ENCODE measurements at regions not wholly inside any gene's neighbourhood (a gene's known extent, or its start where the extent isn't known, plus 50 kb on each side); places are given as distances from the start of the nearest gene placed in this dataset.

- POLR2A ChIA-PET: interaction anchor here (1.0 kb wide), 1 partner anchor 15 kb away, joined by 3 read pairs; no protein-coding TSS in a partner anchor
- WGBS (ENCODE audit: insufficient coverage, insufficient replicate concordance, low lambda C conversion rate, missing lambda C conversion rate): 62% methylated on average over 3 of the region's 3 CpGs
These were observed 250.4 kb upstream of the TTC14 start for GRCh38 chr3:180351601-180352000.

GRCh38 chr3:180352261-180352660, 249.7 kb upstream of the TTC14 start:
- DNase-seq (ENCODE audit: low read depth, low spot score): no peak
- intact Hi-C loops (cut with micrococcal nuclease; ENCODE audit: unreplicated experiment): no loop called here
- Histone ChIP-seq H3K4me2 (ENCODE audit: control insufficient read depth, insufficient read depth) (no peak overlapping the region), H4K20me1 (ENCODE audit: control insufficient read depth, insufficient read depth) (no peaks in the 10 kb centered on the region), H3K4me1 (ENCODE audit: control insufficient read depth, insufficient read depth, low read length) (no peaks in the 10 kb centered on the region), H3K36me3 (ENCODE audit: control insufficient read depth in 2 of 2, insufficient read depth in 2 of 2, low read length in 1 of 2) (no peaks in the 10 kb centered on the region), H3K79me2 (ENCODE audit: control insufficient read depth, insufficient read depth, low read length) (no peaks in the 10 kb centered on the region), H3K27me3 (replicated peaks in 1 of 2; ENCODE audit: control insufficient read depth in 2 of 2, insufficient read depth in 2 of 2, low read length in 1 of 2) (no peaks in the 10 kb centered on the region), H3K9me3 (replicated peaks; ENCODE audit: control insufficient read depth, insufficient read depth, low read length) (no peaks in the 10 kb centered on the region; the same call in 2 of the 3 replicates), H2AFZ (ENCODE audit: control insufficient read depth, low read depth, low read length) (no peak overlapping the region), H3K9ac (ENCODE audit: control insufficient read depth, insufficient read depth, low read length) (no peak overlapping the region), H3K27ac (ENCODE audit: control insufficient read depth, insufficient read depth) (no peak overlapping the region), H3K4me3 (no peak overlapping the region)
- 85% methylated on average over 1 of the region's 1 CpG for WGBS (ENCODE audit: insufficient coverage, insufficient replicate concordance, low lambda C conversion rate, missing lambda C conversion rate)
- ChIA-PET SMC1A (ENCODE audit: uncharacterized antibody, unreplicated experiment) (interaction anchor here (0.5 to 1.3 kb wide), 2 partner anchors 12 to 229 kb away, joined by 3 read pairs; no protein-coding TSS in a partner anchor), CTCF (interaction anchor here (0.5 to 1.1 kb wide), 2 partner anchors 14 to 899 kb away, joined by 3 to 4 read pairs; no protein-coding TSS in a partner anchor), RAD21 (ENCODE audit: unreplicated experiment) (interaction anchor here (0.8 to 1.0 kb wide), 2 partner anchors 14 to 47 kb away, joined by 3 read pairs; no protein-coding TSS in a partner anchor), POLR2A (no interaction called here)
- in situ Hi-C loops (cut with MboI): no loop called here
- FAIRE-seq: no peak
- no TSS peak for BruUV-seq (replicated peaks)
- no peak for ATAC-seq
- TF ChIP-seq MXI1 (IDR thresholded peaks at IDR 0.05; ENCODE audit: low read depth, low read length) (no peak), SUPT20H (IDR thresholded peaks at IDR 0.05; ENCODE audit: borderline replicate concordance, control insufficient read depth, low read depth, low read length) (no peak), NFIC (IDR thresholded peaks at IDR 0.05; ENCODE audit: low read depth, low read length) (no peak), ESRRA (IDR thresholded peaks at IDR 0.05; ENCODE audit: low read length) (no peak), ZNF24 (IDR thresholded peaks at IDR 0.05) (no peak), SRF (IDR thresholded peaks at IDR 0.05; ENCODE audit: low read depth in 2 of 2, low read length in 2 of 2) (no peak), BMI1 (IDR thresholded peaks at IDR 0.05; ENCODE audit: borderline replicate concordance) (no peak), ZNF384 (IDR thresholded peaks at IDR 0.05; ENCODE audit: borderline replicate concordance, low read depth, low read length) (no peak), E2F4 (IDR thresholded peaks at IDR 0.05; ENCODE audit: low read depth, low read length) (no peak), MLLT1 (IDR thresholded peaks at IDR 0.05) (no peak)

More at GRCh38 chr3:180351601-180352000, 250.4 kb upstream of the TTC14 start:
- in situ Hi-C loops (cut with MboI): no loop called here
- Histone ChIP-seq H3K9me3 (replicated peaks; ENCODE audit: control insufficient read depth, insufficient read depth, low read length) (no peaks in the 10 kb centered on the region; the same call in 2 of the 3 replicates), H3K4me3 (no peak overlapping the region), H3K4me2 (ENCODE audit: control insufficient read depth, insufficient read depth) (no peak overlapping the region), H3K9ac (ENCODE audit: control insufficient read depth, insufficient read depth, low read length) (no peak overlapping the region), H3K27me3 (replicated peaks in 1 of 2; ENCODE audit: control insufficient read depth in 2 of 2, insufficient read depth in 2 of 2, low read length in 1 of 2) (no peaks in the 10 kb centered on the region), H3K27ac (ENCODE audit: control insufficient read depth, insufficient read depth) (no peak overlapping the region), H3K4me1 (ENCODE audit: control insufficient read depth, insufficient read depth, low read length) (no peaks in the 10 kb centered on the region), H3K79me2 (ENCODE audit: control insufficient read depth, insufficient read depth, low read length) (no peaks in the 10 kb centered on the region), H4K20me1 (ENCODE audit: control insufficient read depth, insufficient read depth) (no peaks in the 10 kb centered on the region), H3K36me3 (ENCODE audit: control insufficient read depth in 2 of 2, insufficient read depth in 2 of 2, low read length in 1 of 2) (no peaks in the 10 kb centered on the region), H2AFZ (ENCODE audit: control insufficient read depth, low read depth, low read length) (no peak overlapping the region)
- no peak for FAIRE-seq
- no peak for TF ChIP-seq CBFB (IDR thresholded peaks at IDR 0.05; ENCODE audit: low read depth)
- TF ChIP-seq MLLT1 (IDR thresholded peaks at IDR 0.05): peak; percentile 76
- TF ChIP-seq ZNF384 (IDR thresholded peaks at IDR 0.05; ENCODE audit: borderline replicate concordance, low read depth, low read length): no peak
- ChIA-PET SMC1A (ENCODE audit: uncharacterized antibody, unreplicated experiment) (interaction anchor here (1.8 kb wide), 1 partner anchor 8 kb away, joined by 9 read pairs; no protein-coding TSS in a partner anchor), RAD21 (ENCODE audit: unreplicated experiment) (no interaction called here), CTCF (interaction anchor here (0.5 to 1.1 kb wide), 2 partner anchors 13 to 898 kb away, joined by 3 to 4 read pairs; no protein-coding TSS in a partner anchor)
- no peak for DNase-seq (ENCODE audit: low read depth, low spot score)
- BruUV-seq (replicated peaks): no TSS peak
- intact Hi-C loops (cut with micrococcal nuclease; ENCODE audit: unreplicated experiment): no loop called here
- ATAC-seq: no peak

All from GM12878 (cell line).